Tibial nerve (tissue), 4 donors: ENCODE measurements at regions not wholly inside any gene's neighbourhood (a gene's known extent, or its start where the extent isn't known, plus 50 kb on each side); places are given as distances from the start of the nearest gene placed in this dataset.
"Not testable (repeated sequence)": the region's sequence is repeated elsewhere in the genome, so short reads cannot be mapped to it uniquely, and the experiment has no call there.

Experiments used
- DNase-seq, 2 donors: peaks; one replicate each; pipeline ENCODE4 v3.0.0-alpha.2; 2019; ENCODE audit warnings: low spot score in 2 of 2
- H3K27ac ChIP-seq, 4 donors: fragments of 200-600 bp; sonication (generic) in 3 of 4; one replicate each; pipeline ENCODE4 v1.5.1; 2017 to 2019; ENCODE audit warnings: mild to moderate bottlenecking in 1 of 4
- H3K27me3 ChIP-seq, 2 donors: fragments of 200-600 bp; sonication (generic) in 1 of 2; one replicate each; pipeline versions ENCODE4 v1.5.1 to v1.6.0; 2017 to 2019
- H3K36me3 ChIP-seq, 3 donors: fragments of 200-600 bp; sonication (generic); one replicate each; pipeline ENCODE4 v1.5.1; 2018 to 2019
- H3K4me1 ChIP-seq, 4 donors: fragments of 200-600 bp; sonication (generic) in 3 of 4; one replicate each; pipeline ENCODE4 v1.5.1; 2017 to 2019
- H3K4me3 ChIP-seq, 4 donors: fragments of 200-600 bp; sonication (generic) in 3 of 4; one replicate each; pipeline ENCODE4 v1.5.1; 2017 to 2019; ENCODE audit warnings: mild to moderate bottlenecking in 1 of 4, moderate library complexity in 1 of 4
- H3K9me3 ChIP-seq, 4 donors: fragments of 200-600 bp; sonication (generic) in 3 of 4; one replicate each; pipeline ENCODE4 v1.5.1; 2017 to 2019
- CTCF ChIP-seq, 5 experiments: fragments of 200-600 bp in 3 of 5; fragments of 450-650 bp in 2 of 5; sonication (generic) in 3 of 5; IDR thresholded peaks; one replicate each; pipeline ENCODE4 v1.5.1; 2016 to 2019; ENCODE audit warnings: antibody characterized with exemption in 5 of 5, mild to moderate bottlenecking in 3 of 5, moderate library complexity in 2 of 5
- EP300 ChIP-seq, 2 donors: sonication (generic); formaldehyde crosslinking; IDR thresholded peaks; one replicate each; pipeline ENCODE4 v1.6.1; 2017; ENCODE audit warnings: antibody characterized with exemption in 2 of 2, mild to moderate bottlenecking in 1 of 2
- POLR2A ChIP-seq, 2 donors: fragments of 450-650 bp; IDR thresholded peaks; one replicate each; pipeline ENCODE4 v1.6.1; 2017; ENCODE audit warnings: antibody characterized with exemption in 2 of 2, mild to moderate bottlenecking in 2 of 2, moderate library complexity in 2 of 2
- WGBS, 2 donors: methylation state at CpG; one replicate each; pipeline ENCODE4 v1.1.5; 2018; 5-methylcytosine and 5-hydroxymethylcytosine counted together

DNA sequence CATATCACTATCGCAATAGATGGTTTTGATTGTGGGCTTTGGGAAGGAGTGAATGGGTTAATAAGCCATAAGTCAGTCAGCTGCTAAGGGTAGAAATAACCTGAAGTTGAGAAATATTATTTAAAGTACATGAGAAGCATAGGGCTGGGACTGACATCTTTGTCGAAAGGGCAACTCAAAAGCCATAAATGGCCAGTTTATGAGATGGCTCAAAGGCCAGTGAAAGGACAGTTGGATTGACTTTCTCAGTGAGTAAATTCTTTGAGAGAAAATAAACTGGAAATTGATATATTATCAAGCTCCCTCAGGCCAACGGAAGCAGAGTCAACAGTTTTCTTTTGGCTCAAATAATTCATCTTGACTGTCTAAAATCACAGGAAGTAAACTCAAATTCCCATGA lies 419.8 kb downstream of the NSUN3 start:
- Histone ChIP-seq H3K4me3 (no peak overlapping the region), H3K27ac (no peak overlapping the region), H3K4me1 (no peaks in the 10 kb centered on the region), H3K36me3 (no peaks in the 10 kb centered on the region), H3K9me3 (no peaks in the 10 kb centered on the region), H3K27me3 (no peaks in the 10 kb centered on the region)
- TF ChIP-seq CTCF (IDR thresholded peaks at IDR 0.05) (no peak), POLR2A (IDR thresholded peaks at IDR 0.05) (no peak), EP300 (IDR thresholded peaks at IDR 0.05) (no peak)
- WGBS, 2 donors, result 56 to 62% methylated on average over 3 of the region's 3 CpGs
- DNase-seq, result no peak

GRCh38 chr3:94483403-94483802 lies 420.5 kb downstream of the NSUN3 start:
- WGBS, 2 donors, result 37 to 40% methylated on average over 2 of the region's 2 CpGs
- no peaks in the 10 kb centered on the region for H3K9me3 ChIP-seq
- no peaks in the 10 kb centered on the region for H3K4me1 ChIP-seq
- H3K27ac ChIP-seq, result no peak overlapping the region
- no peak overlapping the region for H3K4me3 ChIP-seq
- no peaks in the 10 kb centered on the region for H3K36me3 ChIP-seq
- DNase-seq, result no peak
- H3K27me3 ChIP-seq, result no peaks in the 10 kb centered on the region
- no peak for TF ChIP-seq CTCF (IDR thresholded peaks at IDR 0.05)
- no peak for TF ChIP-seq EP300 (IDR thresholded peaks at IDR 0.05)
- TF ChIP-seq POLR2A (IDR thresholded peaks at IDR 0.05), result no peak

- H3K27ac ChIP-seq, result no peak overlapping the region
- DNase-seq, result no peak
Measured at GRCh38 chr3:94494992-94495391, 432.1 kb downstream of the NSUN3 start.

DNA sequence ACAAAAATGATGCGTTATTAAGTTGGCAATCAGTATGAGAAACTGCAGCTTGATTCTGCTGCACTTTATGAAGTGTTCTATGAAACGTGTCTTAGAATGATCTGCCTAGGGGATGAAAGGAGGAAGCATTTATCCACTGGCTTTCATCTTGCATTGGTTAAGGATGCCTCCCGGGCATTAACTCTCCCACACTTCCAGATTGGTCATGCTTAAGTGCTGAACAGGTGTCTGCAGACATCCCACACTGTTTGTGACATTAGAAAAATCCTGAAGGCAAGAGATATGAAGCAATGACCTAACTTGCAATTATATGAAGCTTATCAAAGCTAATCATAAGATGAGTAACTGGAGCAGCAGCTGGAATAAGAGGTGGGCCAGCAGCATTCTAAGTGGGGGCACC lies 437.3 kb downstream of the NSUN3 start:
- DNase-seq, result no peak
- Histone ChIP-seq H3K4me3 (no peak overlapping the region), H3K4me1 (no peaks in the 10 kb centered on the region), H3K36me3 (no peaks in the 10 kb centered on the region), H3K27ac (no peak overlapping the region), H3K9me3 (peaks cover 0 to 22% (median 0%) of the 10 kb centered on the region in 4 donors), H3K27me3 (no peaks in the 10 kb centered on the region)
- 68 to 71% methylated on average over 3 of the region's 3 CpGs for WGBS, 2 donors
- TF ChIP-seq EP300 (IDR thresholded peaks at IDR 0.05) (no peak), POLR2A (IDR thresholded peaks at IDR 0.05) (no peak), CTCF (IDR thresholded peaks at IDR 0.05) (no peak)

More at GRCh38 chr3:94494992-94495391, 432.1 kb downstream of the NSUN3 start:
- Histone ChIP-seq H3K36me3 (no peaks in the 10 kb centered on the region), H3K27me3 (no peaks in the 10 kb centered on the region), H3K4me3 (no peak overlapping the region), H3K4me1 (no peaks in the 10 kb centered on the region), H3K9me3 (no peaks in the 10 kb centered on the region)
- TF ChIP-seq POLR2A (IDR thresholded peaks at IDR 0.05) (no peak), EP300 (IDR thresholded peaks at IDR 0.05) (no peak), CTCF (IDR thresholded peaks at IDR 0.05) (no peak)

DNA sequence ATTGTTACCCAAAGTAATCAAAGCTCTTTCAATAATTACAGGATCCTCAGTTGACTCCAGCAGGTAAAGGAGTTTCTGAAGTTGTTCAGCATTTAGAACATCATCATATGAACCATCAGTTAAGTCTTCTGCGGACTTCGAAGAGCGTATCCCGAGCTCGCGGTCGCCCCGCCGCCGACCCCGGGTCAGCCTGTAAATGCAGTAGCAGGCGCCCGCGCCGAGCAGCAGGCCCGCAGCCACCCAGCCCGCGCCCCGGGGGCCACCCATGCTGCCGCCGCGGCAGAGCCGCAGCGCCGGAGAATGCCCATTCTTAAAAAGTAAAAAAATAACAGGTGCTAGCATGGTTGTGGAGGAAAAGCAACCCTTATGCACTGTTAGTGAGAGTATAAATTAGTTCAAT lies 444.5 kb downstream of the NSUN3 start:
- not testable (repeated sequence) for H3K36me3 ChIP-seq, H3K27ac ChIP-seq, H3K4me1 ChIP-seq, H3K4me3 ChIP-seq, H3K27me3 ChIP-seq, DNase-seq
- H3K9me3 ChIP-seq, result peaks cover 0 to 22% (median 0%) of the 10 kb centered on the region in 4 donors
- 96 to 97% methylated on average over 22 to 25 of the region's 25 CpGs for WGBS, 2 donors

DNA sequence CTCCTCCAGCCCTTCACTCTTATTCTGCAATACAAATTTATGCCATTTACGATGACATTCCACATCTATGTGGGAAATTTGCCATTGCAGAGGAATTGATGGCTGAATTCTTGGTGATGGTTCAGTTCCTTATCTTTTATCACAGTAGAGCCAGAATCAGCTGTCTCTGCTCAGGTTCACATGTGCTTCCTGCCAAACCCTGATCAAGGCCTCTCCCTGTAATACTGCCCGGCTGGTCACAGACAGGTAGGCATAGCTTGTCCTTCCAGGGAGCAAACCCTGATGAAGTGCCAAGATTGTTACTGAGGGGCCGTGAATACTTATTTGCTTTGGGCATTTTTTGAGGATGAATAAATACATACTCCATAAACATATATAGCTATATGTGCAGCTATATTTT lies 450.0 kb downstream of the NSUN3 start:
- H3K4me3 ChIP-seq, result no peak overlapping the region
- no peaks in the 10 kb centered on the region for H3K27me3 ChIP-seq
- no peak for DNase-seq
- H3K9me3 ChIP-seq, result no peaks in the 10 kb centered on the region
- 86 to 96% methylated on average over 3 of the region's 3 CpGs for WGBS, 2 donors
- H3K36me3 ChIP-seq, result no peaks in the 10 kb centered on the region
- TF ChIP-seq POLR2A (IDR thresholded peaks at IDR 0.05), result no peak
- no peak for TF ChIP-seq EP300 (IDR thresholded peaks at IDR 0.05)
- no peak for TF ChIP-seq CTCF (IDR thresholded peaks at IDR 0.05)
- H3K27ac ChIP-seq, result no peak overlapping the region
- no peaks in the 10 kb centered on the region for H3K4me1 ChIP-seq
